ENCODE measurements at regions not wholly inside any gene's neighbourhood (a gene's known extent, or its start where the extent isn't known, plus 50 kb on each side); places are given as distances from the start of the nearest gene placed in this dataset.

DNA sequence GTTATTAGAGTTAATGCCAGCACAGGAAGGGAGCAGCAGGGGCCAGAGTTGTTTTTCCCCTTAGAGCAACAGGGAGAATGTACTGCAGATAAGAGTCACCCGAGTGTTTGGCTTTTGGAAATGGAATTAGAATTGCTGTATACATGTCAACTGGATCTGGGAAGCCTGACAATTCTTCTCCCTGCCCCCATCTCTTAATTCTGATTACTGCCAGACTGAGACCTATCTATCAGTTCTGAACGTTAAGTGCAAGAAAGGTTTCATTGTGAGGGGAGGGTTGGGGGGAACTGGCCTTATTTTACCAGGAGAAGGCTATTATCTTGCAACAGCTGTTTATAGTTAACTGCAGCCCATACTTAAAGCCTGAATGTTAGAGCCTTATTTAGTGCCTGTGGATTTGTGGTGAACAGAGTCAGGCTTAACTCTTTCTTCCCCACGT, 424.5 kb upstream of the CDH11 start:
- no peak for DNase-seq (ENCODE audit: low spot score)

- no peak for DNase-seq (ENCODE audit: low spot score)
Measured at GRCh38 chr16:65545413-65545956, 423.6 kb upstream of the CDH11 start.

DNA sequence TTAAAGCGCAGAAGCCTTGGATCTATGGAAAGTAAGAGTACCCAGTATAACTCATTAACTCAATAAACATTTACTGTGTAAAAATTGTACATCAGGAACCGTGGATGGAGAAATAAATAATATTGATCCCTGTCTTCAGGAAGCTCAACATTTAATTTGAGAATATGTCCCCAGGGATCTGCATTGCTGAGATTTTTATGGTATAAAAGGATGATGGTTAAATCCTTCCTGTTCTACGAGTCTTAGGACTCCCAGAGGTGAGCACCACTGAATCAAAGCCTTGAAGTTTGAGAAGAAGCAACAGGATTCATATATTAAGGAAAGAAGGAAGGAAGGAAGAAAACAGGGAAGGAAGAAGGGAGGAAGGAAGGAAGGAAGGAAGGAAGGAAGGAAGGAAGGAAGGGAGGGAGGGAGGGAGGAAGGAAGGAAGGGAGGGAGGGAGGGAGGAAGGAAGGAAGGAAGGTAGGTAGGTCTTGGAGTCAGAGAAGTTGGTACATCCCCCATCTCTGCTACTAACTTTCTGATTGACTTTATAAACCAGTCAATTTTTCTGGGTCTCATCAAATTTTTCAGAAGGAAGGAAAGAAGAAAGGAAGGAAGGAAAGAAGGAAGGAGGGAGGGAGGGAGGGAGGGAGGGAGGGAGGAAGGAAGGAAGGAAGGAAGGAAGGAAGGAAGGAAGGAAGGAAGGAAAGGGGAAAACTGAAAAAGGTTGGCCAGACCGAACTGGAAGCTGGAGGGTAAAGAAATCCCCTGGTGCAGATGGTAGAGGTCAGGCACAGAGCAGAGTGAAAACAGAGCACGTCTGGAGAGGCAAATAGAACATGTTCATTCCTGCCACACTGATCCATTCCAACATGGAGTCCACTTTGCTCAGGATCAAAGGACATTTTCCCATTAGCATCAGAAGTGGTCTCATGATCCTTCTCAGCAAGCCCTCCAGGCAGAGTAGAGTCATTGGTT, 422.2 kb upstream of the CDH11 start:
- no peak for DNase-seq (ENCODE audit: low spot score)

DNA sequence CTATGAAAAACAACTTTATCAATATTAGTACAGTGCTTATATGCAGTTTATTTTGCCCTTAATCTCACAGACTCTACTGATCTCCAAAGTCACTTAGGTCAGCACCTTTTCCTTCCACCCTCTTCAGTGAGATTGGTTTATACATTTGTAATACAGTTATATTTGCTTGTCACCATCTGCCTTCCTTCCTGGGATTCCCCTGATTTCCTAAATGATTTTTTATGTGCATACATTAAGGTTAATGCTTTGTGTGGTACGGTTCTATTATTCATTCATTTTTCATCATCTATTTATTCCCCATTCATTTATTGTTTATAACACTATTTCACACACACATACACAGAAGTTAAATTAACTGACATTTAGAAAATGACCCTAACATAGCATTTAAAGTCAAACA, 419.8 kb upstream of the CDH11 start:
- DNase-seq (ENCODE audit: low spot score): no peak

DNA sequence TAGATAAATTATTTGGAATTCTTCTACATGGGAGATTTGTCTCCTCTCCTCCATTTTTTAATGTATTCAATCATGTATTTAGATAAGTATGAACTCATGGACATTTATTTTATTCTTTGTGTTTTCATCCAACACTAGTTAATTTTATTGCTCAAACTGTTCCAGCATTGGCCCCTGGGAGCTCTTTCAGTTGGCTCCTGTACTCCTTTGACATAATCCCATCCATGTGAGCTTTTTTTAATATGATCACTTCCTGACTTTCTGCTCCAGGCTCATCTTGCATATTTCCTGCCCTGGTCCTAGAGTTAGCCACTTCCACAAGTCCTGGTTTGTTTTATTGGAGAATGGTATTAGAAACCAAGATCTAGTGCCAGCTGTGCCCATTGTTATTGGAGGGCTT, 419.0 kb upstream of the CDH11 start:
- no peak for DNase-seq (ENCODE audit: low spot score)

DNA sequence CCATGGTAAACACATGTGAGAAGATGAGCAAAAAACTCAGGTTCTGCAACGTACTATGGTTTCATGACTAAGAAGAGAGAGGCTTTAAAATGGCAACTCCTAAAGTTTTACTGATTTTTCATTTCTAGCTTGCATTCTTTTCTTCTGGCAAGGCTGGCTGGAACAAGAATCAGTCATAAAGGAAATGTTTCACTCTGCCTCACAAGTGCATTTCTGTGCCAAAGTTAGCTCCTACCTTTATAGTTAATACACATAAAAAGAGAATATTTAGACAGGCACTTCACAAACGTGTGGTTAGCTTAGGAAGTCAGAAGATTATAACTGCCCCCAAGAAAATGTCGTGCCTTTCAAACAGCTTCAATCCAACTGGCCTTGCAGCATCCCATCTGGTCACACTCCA, 417.1 kb upstream of the CDH11 start:
- no peak for DNase-seq (ENCODE audit: low spot score)

- no peak for DNase-seq (ENCODE audit: low spot score)
Measured at GRCh38 chr16:65537336-65537735, 415.5 kb upstream of the CDH11 start.

DNA sequence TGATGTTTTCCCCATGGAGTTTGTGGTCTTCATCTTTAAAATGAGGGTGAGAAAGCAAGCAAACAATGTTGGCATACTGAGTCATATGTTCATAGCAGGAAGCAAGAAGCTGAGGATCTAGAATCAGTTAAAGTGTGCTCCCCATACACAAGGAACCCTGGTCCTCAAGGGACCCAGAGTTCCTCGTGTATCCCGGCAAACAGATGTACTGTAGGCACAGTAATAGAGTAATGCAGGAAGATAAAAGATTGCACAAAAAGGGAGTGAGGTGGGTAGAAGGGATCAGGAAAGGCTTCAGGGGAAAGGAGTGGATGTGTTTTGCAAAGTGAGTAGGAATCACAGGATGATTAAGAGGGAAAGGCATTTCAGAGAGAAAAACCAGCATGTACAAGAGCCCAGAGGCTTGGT, 412.3 kb upstream of the CDH11 start:
- no peak for DNase-seq (ENCODE audit: low spot score)

DNA sequence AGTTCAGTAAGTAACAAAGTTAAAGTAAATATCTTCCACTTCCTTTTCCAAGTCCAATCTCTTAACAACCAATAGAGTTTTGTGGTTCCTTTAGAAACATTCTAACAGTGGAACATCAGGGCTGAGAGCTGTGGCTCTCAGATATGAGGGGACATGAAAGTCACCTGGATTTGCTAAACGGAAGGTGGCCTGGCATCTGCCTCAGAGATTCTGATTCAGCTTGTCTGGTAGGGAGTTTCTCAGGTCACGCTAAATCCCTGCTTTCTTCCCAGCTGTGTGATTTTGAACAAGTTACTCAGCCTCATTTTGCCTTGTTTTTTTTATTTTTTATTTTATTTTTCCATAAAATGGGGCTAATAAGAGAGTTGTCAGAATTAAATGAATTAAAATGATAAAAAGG, 411.0 kb upstream of the CDH11 start:
- no peak for DNase-seq (ENCODE audit: low spot score)

GRCh38 chr16:65532258-65532657, 410.4 kb upstream of the CDH11 start:
- no peak for DNase-seq (ENCODE audit: low spot score)

DNA sequence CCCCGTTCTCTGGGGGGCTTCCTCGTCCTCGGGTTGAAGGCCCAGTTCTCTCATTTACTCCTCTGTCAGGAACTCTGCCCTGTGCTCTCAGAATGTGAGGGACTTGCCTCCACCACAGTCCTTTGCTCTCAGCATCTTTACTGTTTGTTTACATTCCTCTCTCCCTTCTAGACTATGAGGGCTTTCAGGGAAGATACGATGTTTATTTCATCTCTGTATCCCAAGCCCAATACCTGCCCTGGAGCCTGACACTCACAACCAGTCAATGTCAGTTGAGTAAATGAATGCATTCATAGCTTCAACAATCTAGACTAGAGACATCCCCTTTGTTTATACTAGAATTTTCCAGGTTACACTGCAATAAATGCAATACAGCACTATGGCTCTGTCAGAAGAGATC, 409.6 kb upstream of the CDH11 start:
- DNase-seq (ENCODE audit: low spot score): no peak

- DNase-seq (ENCODE audit: low spot score): no peak
Measured at GRCh38 chr16:65525707-65526106, 403.8 kb upstream of the CDH11 start.

DNA sequence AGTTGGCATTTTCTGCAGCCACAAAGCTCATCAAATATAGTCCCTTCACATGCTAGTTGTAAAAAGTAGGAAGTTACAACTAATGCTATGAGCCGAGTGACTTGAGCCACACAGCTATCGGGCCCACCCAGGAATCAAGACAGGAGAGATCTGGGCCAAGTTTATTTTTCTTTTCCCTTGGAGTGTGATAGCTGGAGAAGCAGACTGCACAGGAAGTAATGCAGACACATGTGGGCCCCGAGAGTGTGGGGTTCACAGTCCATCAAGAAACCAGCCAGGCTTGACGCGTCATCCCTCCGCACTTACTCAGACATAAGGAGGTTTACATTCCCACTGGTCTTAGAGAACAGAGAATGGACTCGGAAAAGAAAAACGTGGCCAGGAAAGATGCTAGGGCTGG, 403.1 kb upstream of the CDH11 start:
- no peak for DNase-seq (ENCODE audit: low spot score)

DNA sequence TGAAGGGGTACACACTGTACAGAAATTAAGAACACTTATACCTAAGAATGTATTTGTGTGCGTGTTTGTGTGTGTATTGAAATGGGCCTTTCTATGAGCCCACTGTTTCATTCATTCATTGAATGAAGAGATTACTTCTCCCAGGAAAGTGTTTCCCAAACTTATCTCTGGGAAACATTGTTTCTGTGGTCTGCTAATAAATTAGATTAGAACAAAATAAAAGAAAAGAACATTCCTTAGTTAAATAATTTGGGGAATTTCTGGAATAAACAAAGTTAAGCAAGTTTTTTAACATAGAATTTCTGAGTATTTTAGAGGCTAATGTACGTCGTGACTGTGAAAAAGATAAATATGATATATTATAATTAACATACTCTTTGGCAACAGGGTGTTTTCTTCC, 402.4 kb upstream of the CDH11 start:
- DNase-seq (ENCODE audit: low spot score): no peak

DNA sequence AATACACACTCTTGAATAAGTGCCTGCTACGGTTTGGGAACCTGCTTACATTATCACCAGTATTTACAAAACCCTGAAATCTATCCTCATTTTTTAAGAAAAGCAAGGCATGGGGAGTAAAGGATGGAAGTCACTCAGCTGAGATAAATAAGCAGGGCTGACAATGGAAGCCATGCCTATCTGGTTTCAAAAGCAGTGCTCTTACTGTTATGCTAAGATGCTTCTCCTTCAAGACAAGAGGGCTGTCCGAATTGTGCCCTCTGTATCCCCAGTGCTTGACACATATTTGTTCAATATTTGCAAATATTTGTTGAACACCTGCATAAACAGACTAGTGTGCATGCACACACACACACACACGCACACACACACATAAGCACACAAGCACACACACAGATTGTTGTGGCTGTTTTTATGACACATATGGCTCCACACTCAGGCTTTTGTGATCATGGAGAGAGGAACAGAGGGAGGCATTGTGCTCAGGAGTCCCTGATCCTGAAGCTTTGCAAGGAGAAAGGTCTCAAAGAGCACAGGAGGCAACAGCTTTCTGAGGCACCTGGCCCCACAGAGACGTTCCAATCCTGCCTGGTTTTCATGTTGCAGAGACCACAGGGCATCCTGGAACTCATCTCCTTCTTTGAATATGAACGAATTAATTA, 401.6 kb upstream of the CDH11 start:
- no peak for DNase-seq (ENCODE audit: low spot score)

GRCh38 chr16:65522412-65522811, 400.5 kb upstream of the CDH11 start:
- DNase-seq (ENCODE audit: low spot score): no peak

DNA sequence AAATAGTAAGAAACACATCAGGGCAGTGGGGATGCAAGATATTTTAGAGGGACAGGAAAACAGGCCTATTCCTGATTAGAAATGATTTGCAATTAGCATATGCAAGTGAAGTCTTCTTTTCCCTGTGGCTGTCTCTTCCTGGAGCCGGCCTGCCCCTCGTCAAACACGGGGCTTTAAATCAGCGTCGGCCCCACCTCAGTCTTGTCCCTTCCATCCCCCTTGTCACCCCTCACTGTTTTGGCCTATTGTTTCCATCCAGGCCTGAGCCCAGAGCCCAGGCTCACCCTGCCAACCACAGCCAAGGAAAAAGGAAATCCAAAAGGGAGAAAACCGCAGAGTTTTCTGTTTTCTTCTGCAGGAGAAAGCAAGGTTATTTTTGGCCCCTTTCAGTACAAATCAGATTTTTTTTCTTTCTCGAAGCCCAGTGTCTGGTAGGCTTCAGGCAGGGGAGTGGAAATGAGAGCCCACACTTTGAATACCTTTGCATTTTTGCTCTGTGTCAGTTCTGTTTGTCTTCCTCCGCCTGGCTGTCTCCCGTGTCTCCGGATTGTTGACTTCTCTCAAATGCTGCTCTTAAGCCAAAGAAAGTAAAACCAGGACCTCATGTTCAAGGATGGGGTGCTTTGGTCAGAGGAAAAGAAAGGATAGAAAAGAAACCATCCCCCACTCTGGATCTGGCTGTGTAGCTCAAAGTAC, 399.9 kb upstream of the CDH11 start:
- no peak for DNase-seq (ENCODE audit: low spot score)

DNA sequence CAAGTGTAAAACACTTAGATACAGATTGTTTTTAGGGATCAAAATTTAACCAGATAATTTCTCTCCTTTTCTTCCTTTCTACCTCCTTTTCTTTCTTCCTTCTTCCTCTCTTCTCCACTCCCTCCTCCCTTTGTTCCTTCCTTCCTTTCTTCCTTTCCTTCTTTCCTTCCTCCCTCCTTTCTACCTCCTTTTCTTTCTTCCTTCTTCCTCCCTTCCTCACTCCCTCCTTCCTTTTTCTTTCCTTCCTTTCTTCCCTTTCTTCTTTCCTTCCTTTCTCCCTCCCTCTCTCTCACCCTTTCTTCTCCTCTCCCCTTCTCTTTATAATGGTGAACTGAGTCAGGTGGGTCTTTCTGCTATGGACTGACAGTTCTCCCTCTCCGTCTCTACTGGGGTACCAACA, 397.5 kb upstream of the CDH11 start:
- DNase-seq (ENCODE audit: low spot score): no peak

- no peak for DNase-seq (ENCODE audit: low spot score)
Measured at GRCh38 chr16:65515193-65515592, 393.3 kb upstream of the CDH11 start.

DNA sequence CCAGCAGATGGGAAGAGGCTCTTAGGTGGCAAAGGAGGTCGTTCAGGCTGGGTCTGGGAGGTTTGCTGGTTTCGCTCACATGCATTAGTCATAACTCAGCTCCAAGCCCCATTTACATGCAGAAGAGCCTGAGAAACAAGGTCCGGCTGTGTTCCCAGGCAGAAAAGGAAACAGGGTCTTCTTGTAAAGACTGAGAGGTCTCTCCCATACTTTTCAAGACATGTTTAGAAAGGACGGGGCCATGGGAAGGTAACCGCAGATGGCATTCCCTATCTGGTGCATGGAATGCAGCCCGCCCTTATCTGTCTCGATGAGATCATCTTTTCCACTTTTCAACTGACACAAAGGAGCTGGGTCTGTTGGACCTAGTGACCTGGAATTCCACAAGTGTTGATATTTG, 389.0 kb upstream of the CDH11 start:
- no peak for DNase-seq (ENCODE audit: low spot score)

DNA sequence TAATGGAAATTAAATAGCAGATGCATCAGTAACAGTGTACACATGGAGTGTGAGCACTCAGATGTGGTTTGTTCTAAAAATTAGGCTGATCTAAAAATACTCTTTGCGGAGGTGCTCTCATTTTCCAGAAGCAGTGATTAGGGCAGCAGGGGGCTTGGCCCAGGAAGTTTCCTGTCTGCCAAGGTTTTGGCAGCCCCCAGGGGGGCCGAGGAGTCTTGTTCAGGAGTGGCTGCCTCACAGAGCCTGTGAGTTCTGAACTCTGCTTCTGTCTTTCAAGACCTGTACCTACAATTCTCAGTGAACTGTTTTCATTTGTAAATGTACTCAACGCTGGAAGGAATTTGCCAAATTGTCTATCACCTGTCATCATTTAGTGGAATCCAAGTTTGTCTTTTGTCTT, 388.4 kb upstream of the CDH11 start:
- no peak for DNase-seq (ENCODE audit: low spot score)

GRCh38 chr16:65509172-65509571, 387.3 kb upstream of the CDH11 start:
- no peak for DNase-seq (ENCODE audit: low spot score)

- no peak for DNase-seq (ENCODE audit: low spot score)
Measured at GRCh38 chr16:65500919-65501318, 379.1 kb upstream of the CDH11 start.
